ENCODE measurements at regions not wholly inside any gene's neighbourhood (a gene's known extent, or its start where the extent isn't known, plus 50 kb on each side); places are given as distances from the start of the nearest gene placed in this dataset.

DNA sequence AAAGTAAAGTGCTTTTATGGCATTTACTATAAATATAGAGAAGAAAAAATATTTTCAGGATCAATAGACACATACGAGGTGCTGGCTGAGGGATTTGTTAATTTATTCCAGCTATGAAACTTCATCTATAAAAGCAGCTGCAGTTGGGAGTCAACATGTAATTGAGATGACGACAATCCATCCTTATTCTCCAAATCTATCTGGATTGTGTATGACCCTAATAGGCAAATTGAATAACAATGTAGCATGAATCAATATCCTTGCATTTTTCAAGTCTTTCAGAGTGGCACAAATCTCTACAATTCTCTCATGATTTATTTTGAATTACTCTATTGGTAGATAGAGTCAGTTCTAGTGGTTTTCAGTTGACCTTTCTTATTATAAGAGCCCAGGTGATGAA is 1296.5 kb upstream of the SPRY2 start:
- no peaks in the 10 kb centered on the region for H3K36me3 Mint-ChIP-seq
- H3K9me3 Mint-ChIP-seq: no peaks in the 10 kb centered on the region
- no peak overlapping the region for H3K4me3 Mint-ChIP-seq
- ATAC-seq (ENCODE audit: low read depth) (no peak), DNase-seq (ENCODE audit: low spot score in 2 of 2) (no peak)
- H3K27me3 Mint-ChIP-seq: no peaks in the 10 kb centered on the region
- H3K27ac Mint-ChIP-seq: no peak overlapping the region
- no peaks in the 10 kb centered on the region for H3K4me1 Mint-ChIP-seq

DNA sequence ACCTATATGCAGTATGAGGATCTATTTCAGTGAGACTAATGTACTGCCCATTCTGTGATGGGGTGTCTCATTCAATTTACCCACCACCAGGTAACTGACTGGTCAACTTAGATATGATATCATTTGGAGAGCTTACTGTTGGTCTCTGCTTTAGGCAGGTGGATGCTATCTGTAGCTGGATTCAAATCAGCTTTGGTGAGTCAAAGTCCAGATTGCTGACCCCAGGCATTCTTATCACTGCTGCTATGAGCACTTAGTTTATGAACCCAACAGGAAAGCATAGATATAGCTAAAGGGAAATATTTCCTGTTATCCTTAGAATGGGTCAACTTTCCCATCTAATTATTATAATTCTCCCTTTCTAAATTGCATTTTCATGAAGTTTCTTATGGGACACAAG is 1295.2 kb upstream of the SPRY2 start:
- no peak for ATAC-seq (ENCODE audit: low read depth)
- Mint-ChIP-seq H3K36me3 (no peaks in the 10 kb centered on the region), H3K4me3 (no peak overlapping the region), H3K4me1 (no peaks in the 10 kb centered on the region), H3K9me3 (peaks cover under 1% of the 10 kb centered on the region), H3K27me3 (no peaks in the 10 kb centered on the region), H3K27ac (no peak overlapping the region)
- no peak for DNase-seq (ENCODE audit: low spot score in 2 of 2)

DNA sequence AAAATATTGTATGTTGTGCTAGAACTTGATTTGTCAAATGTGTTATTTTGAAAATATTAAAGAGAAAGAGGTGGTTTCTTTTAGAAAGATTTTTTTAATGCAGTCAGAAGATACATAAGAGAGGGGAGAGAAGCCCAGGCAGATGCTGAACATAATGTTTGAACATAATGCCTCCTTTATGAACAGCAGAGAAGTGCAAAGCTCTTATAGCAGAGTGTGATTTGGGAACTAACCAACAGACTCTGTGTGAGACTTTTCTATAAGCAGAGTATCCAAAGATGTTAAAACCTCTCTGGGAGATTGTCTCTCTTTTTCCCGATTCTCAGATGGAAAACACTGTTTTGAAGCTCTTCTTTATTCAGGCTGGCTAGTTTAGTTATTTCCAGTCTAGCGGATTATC is 1274.1 kb upstream of the SPRY2 start:
- Mint-ChIP-seq H3K9me3 (peaks cover 3% of the 10 kb centered on the region), H3K4me1 (no peaks in the 10 kb centered on the region)
- no peak for ATAC-seq (ENCODE audit: low read depth)

DNA sequence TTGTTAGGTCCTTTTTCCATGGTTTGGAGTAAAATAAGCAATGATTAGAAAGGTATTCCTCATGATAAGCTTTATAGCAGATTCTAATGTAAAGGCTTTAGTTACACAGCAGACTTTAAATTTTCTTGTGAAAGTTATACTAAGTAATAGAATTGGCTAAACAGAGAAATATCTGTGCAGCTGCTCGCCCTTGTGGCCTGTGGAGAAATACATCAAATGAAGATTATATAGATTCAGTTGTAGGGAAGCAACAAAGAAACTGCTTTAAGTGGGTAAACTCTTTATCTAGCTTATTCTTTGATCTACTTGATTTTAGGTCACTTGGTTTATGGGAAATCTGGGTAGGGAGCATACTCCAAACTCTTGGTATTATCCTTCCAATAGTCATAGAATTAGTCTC is 1269.7 kb upstream of the SPRY2 start:
- Mint-ChIP-seq H3K27ac (no peak overlapping the region), H3K36me3 (no peaks in the 10 kb centered on the region), H3K4me3 (no peak overlapping the region), H3K4me1 (no peaks in the 10 kb centered on the region), H3K27me3 (no peaks in the 10 kb centered on the region), H3K9me3 (peaks cover 5% of the 10 kb centered on the region)
- ATAC-seq (ENCODE audit: low read depth): no peak
- DNase-seq (ENCODE audit: low spot score in 2 of 2): no peak

More for the DNA sequence above, 1274.1 kb upstream of the SPRY2 start:
- Mint-ChIP-seq H3K4me3 (no peak overlapping the region), H3K27ac (no peak overlapping the region), H3K27me3 (no peaks in the 10 kb centered on the region), H3K36me3 (no peaks in the 10 kb centered on the region)
- DNase-seq (ENCODE audit: low spot score in 2 of 2): no peak

GRCh38 chr13:81609335-81609734 is 1268.4 kb upstream of the SPRY2 start:
- Mint-ChIP-seq H3K27me3 (no peaks in the 10 kb centered on the region), H3K4me3 (no peak overlapping the region), H3K36me3 (no peaks in the 10 kb centered on the region), H3K9me3 (peaks cover 5% of the 10 kb centered on the region), H3K4me1 (no peaks in the 10 kb centered on the region), H3K27ac (no peak overlapping the region)
- ATAC-seq (ENCODE audit: low read depth) (no peak), DNase-seq (ENCODE audit: low spot score in 2 of 2) (no peak)

- no peak for DNase-seq (ENCODE audit: low spot score in 2 of 2)
- Mint-ChIP-seq H3K36me3 (no peaks in the 10 kb centered on the region), H3K9me3 (peaks cover 4% of the 10 kb centered on the region), H3K27me3 (no peaks in the 10 kb centered on the region), H3K4me1 (no peaks in the 10 kb centered on the region), H3K4me3 (no peak overlapping the region), H3K27ac (no peak overlapping the region)
- no peak for ATAC-seq (ENCODE audit: low read depth)
Measured at GRCh38 chr13:81606074-81606473, 1265.1 kb upstream of the SPRY2 start.

DNA sequence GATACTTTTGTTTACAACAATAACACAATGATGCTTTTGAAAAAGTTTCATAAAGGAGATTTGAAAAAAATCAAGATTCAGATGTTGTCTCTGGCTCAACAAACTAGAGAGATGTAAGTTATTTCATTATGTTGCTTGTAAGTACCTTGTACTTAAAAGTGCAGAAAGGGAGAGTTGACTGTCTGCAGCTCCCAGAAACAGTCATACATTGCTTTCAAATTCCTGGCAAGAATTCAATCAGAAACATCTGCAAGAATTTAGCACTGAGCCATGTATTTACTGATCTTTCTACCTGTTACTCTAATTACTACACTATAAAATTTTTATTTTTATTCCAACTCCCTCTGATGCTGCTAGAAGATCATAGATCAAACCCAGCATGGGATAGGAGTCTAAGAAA is 1261.3 kb upstream of the SPRY2 start:
- Mint-ChIP-seq H3K27me3 (no peaks in the 10 kb centered on the region), H3K36me3 (no peaks in the 10 kb centered on the region), H3K4me3 (no peak overlapping the region), H3K9me3 (peaks cover 2% of the 10 kb centered on the region), H3K27ac (no peak overlapping the region), H3K4me1 (no peaks in the 10 kb centered on the region)
- DNase-seq (ENCODE audit: low spot score in 2 of 2): no peak
- ATAC-seq (ENCODE audit: low read depth): no peak

GRCh38 chr13:81597101-81597500 is 1256.2 kb upstream of the SPRY2 start:
- no peak for ATAC-seq (ENCODE audit: low read depth)
- H3K4me1 Mint-ChIP-seq: no peaks in the 10 kb centered on the region
- H3K9me3 Mint-ChIP-seq: peaks cover 2% of the 10 kb centered on the region
- H3K36me3 Mint-ChIP-seq: no peaks in the 10 kb centered on the region
- H3K4me3 Mint-ChIP-seq: no peak overlapping the region
- no peaks in the 10 kb centered on the region for H3K27me3 Mint-ChIP-seq
- DNase-seq (ENCODE audit: low spot score in 2 of 2): no peak
- no peak overlapping the region for H3K27ac Mint-ChIP-seq

GRCh38 chr13:81596224-81596753 is 1255.4 kb upstream of the SPRY2 start:
- Mint-ChIP-seq H3K9me3 (no peaks in the 10 kb centered on the region), H3K36me3 (no peaks in the 10 kb centered on the region), H3K27me3 (no peaks in the 10 kb centered on the region), H3K4me3 (no peak overlapping the region), H3K27ac (no peak overlapping the region), H3K4me1 (no peaks in the 10 kb centered on the region)
- ATAC-seq (ENCODE audit: low read depth) (no peak), DNase-seq (ENCODE audit: low spot score in 2 of 2) (no peak)

DNA sequence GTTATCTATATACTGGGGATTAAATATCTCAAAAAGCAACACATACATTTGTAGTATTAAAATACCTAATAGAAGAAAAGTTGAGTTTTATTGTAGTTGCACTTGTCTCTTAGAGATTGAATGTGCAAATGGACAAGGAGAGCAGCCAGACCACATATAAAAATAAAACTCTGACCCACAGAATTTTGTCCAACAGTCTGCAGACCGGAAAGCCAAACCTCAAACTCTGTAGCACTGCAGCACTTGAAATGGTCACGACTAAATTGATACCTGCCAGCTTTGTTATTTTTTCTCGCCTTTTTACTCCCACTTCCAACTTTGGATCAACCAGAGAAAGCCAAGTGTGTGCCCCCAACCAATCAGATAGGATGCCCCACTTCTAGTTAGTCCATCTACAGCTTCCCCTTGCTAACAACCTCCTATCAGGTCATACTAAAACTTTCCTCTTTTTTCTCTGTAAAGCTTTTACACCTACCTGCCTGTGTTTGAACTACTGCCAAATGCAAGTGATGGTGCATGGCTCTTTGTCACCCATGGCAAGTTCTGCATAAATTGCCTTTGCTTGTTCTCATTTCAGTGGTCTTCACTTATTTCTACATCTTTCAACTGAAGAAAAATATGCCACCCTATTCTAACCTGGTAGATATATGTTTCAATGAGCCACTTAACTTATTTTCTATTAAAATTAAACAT is 1250.7 kb upstream of the SPRY2 start:
- no peaks in the 10 kb centered on the region for H3K36me3 Mint-ChIP-seq
- H3K4me1 Mint-ChIP-seq: no peaks in the 10 kb centered on the region
- H3K4me3 Mint-ChIP-seq: no peak overlapping the region
- no peak for DNase-seq (ENCODE audit: low spot score in 2 of 2)
- ATAC-seq (ENCODE audit: low read depth): no peak
- no peaks in the 10 kb centered on the region for H3K27me3 Mint-ChIP-seq
- peaks cover under 1% of the 10 kb centered on the region for H3K9me3 Mint-ChIP-seq
- H3K27ac Mint-ChIP-seq: no peak overlapping the region

DNA sequence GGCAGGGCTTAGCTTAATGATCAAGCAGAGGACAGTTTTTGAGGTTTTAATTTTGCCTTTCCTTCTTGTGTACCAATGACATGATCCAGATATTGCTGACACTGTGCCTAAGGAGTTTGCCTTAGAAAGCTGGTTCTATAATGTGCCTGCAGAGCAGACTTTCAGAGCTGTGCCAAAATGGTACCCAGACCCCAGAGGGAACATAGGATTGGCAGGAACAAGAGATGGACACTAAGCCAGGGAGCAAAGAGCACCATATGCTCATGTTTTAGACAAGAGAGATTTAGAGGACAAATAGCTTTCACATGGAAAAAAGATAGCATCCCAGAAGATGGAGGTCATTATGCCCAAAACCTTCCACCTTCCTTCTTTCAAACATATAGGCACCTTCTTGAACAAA is 1241.5 kb upstream of the SPRY2 start:
- no peak for ATAC-seq (ENCODE audit: low read depth)
- H3K4me1 Mint-ChIP-seq: no peaks in the 10 kb centered on the region
- peaks cover 4% of the 10 kb centered on the region for H3K9me3 Mint-ChIP-seq
- no peak for DNase-seq (ENCODE audit: low spot score in 2 of 2)
- H3K27me3 Mint-ChIP-seq: no peaks in the 10 kb centered on the region
- no peak overlapping the region for H3K4me3 Mint-ChIP-seq
- H3K27ac Mint-ChIP-seq: no peak overlapping the region
- no peaks in the 10 kb centered on the region for H3K36me3 Mint-ChIP-seq

- Mint-ChIP-seq H3K36me3 (no peaks in the 10 kb centered on the region), H3K4me3 (no peak overlapping the region), H3K9me3 (peaks cover 2% of the 10 kb centered on the region), H3K4me1 (no peaks in the 10 kb centered on the region), H3K27me3 (no peaks in the 10 kb centered on the region), H3K27ac (no peak overlapping the region)
- DNase-seq (ENCODE audit: low spot score in 2 of 2): no peak
- ATAC-seq (ENCODE audit: low read depth): no peak
Measured at GRCh38 chr13:81577601-81578195, 1236.8 kb upstream of the SPRY2 start.

DNA sequence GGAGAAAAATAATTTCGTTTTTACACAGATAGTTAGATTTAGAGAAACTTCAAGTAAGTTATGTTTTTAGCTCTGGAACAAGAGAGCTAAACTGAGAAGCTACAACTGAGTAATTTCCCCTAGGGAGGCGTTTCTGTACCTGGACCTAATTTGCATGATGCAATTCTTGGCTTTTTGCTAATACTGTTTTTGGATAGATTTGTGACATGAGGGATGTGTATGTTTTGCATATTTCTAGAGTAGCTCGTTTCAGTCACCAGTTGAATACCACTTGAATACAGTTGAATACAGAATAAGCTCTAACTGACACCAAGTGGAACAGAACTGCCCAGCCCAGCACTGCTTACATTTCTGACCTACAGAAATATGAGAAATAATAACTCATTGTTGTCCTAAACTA is 1227.9 kb upstream of the SPRY2 start:
- DNase-seq (ENCODE audit: low spot score in 2 of 2): no peak
- ATAC-seq (ENCODE audit: low read depth): no peak
- Mint-ChIP-seq H3K4me1 (no peaks in the 10 kb centered on the region), H3K27me3 (no peaks in the 10 kb centered on the region), H3K4me3 (no peak overlapping the region), H3K9me3 (peaks cover 3% of the 10 kb centered on the region), H3K27ac (no peak overlapping the region), H3K36me3 (no peaks in the 10 kb centered on the region)

DNA sequence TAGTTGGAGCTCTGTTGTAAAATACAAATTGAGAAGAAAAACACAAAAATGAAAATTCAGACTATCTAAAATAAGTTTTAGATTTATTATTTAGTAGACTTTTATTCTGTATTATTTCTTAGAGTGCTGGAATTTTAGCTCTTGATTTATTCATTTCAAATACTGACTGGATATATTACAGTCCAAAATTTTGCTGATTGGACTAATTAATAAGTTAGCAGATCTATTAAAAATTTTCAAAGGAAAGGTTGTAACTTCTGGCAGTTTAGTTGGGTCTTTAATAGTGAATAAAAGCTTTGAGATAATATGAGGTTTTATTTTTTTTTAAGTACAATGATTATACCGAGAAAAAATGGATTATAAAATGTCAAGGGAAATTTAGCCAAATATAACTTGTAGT is 1224.9 kb upstream of the SPRY2 start:
- H3K9me3 Mint-ChIP-seq: peaks cover 10% of the 10 kb centered on the region

DNA sequence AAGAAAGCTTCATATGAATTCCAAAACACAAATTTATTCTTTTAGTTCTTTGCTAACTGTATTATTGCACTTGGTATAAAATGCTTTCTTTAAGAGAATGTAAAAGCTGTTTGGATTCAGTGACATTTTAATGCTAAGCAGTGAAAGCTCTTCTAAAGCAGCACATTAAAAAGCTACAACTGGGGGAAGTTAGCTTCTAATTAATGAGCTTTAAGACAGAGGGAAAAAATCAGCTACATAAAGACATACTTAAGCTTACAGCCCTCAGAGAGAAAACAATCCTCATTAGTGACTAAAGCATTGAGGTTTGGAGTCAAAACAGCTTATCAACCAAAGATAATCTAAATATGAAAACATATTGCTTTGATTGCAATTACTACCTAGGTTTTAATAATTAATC is 1222.2 kb upstream of the SPRY2 start:
- no peaks in the 10 kb centered on the region for H3K27me3 Mint-ChIP-seq
- no peak overlapping the region for H3K4me3 Mint-ChIP-seq
- peaks cover 7% of the 10 kb centered on the region for H3K9me3 Mint-ChIP-seq
- no peak for ATAC-seq (ENCODE audit: low read depth)
- no peak for DNase-seq (ENCODE audit: low spot score in 2 of 2)
- no peaks in the 10 kb centered on the region for H3K36me3 Mint-ChIP-seq
- H3K27ac Mint-ChIP-seq: no peak overlapping the region
- H3K4me1 Mint-ChIP-seq: no peaks in the 10 kb centered on the region

More for the DNA sequence above, 1224.9 kb upstream of the SPRY2 start:
- Mint-ChIP-seq H3K36me3 (no peaks in the 10 kb centered on the region), H3K27me3 (no peaks in the 10 kb centered on the region), H3K4me1 (no peaks in the 10 kb centered on the region), H3K27ac (no peak overlapping the region), H3K4me3 (no peak overlapping the region)
- ATAC-seq (ENCODE audit: low read depth): no peak
- DNase-seq (ENCODE audit: low spot score in 2 of 2): no peak

Measured in memory B cell (primary cell).